SU-DHL-6 (cell line): ENCODE measurements at regions not wholly inside any gene's neighbourhood (a gene's known extent, or its start where the extent isn't known, plus 50 kb on each side); places are given as distances from the start of the nearest gene placed in this dataset.

Source experiments
- CTCF ChIP-seq: fragments of 200-600 bp; sonication (generic); IDR thresholded peaks from one replicate; pipeline ENCODE4 v1.5.1; 2017; ENCODE audit warnings: antibody characterized with exemption, mild to moderate bottlenecking, low read length, moderate library complexity; ENCODE audit not compliant: insufficient read depth, poor library complexity, severe bottlenecking
- EZH2phosphoT487 ChIP-seq: fragments of 200-600 bp; sonication (generic), shearing (Covaris generic); conservative IDR thresholded peaks from 2 replicates; pipeline ENCODE4 v1.6.1; 2018; ENCODE audit warnings: mild to moderate bottlenecking, antibody characterized with exemption, low read length, moderate library complexity, mixed read lengths

GRCh38 chr4:30462445-30463090, 257.6 kb upstream of the PCDH7 start:
- TF ChIP-seq CTCF = no peak
- no peak for TF ChIP-seq EZH2phosphoT487
